ENCODE measurements at regions not wholly inside any gene's neighbourhood (a gene's known extent, or its start where the extent isn't known, plus 50 kb on each side); places are given as distances from the start of the nearest gene placed in this dataset.

DNA sequence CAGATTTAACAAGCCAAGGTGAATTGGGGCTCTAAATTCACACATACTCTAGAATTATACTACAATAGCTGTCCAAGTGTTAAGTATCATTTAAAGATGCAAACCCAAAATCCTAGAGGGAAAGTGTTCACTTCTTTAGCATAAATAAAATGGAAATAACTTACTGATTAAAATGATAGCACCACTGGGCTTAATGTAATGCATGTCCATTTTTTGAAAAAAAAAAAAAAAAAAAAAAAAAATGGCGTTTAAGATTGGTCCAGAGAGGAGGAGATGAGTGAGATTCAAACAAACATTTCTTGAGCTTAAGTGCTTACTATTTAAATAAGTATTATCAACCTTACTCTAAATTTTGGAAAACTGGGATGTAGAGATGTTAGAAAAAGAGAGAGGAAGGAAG, 251.5 kb upstream of the CWC22 start:
- ATAC-seq (no peak), DNase-seq (ENCODE audit: low read depth, low spot score) (no peak)
- intact Hi-C loops (cut with micrococcal nuclease; ENCODE audit: unreplicated experiment) (no loop called here), in situ Hi-C loops (cut with HindIII; ENCODE audit: low pct_unique_long_range_greater_than_20kb, low sequenced_read_pairs) (no loop called here)
- H3K9me3 ChIP-seq (ENCODE audit: control insufficient read depth, insufficient read depth, low read depth, low read length), result no peaks in the 10 kb centered on the region
- peak overlapping the region; percentile 60; the same call in 1 of the 2 replicates for H3K27ac ChIP-seq (ENCODE audit: low read length)
- BruUV-seq (replicated peaks), result no TSS peak
- no peaks in the 10 kb centered on the region for H3K4me1 ChIP-seq (ENCODE audit: control insufficient read depth, insufficient read depth, low read length)
- CTCF ChIA-PET, result no interaction called here
- no peak for TF ChIP-seq TCF7L2 (IDR thresholded peaks at IDR 0.05; ENCODE audit: low read depth, low read length)
- no peak for TF ChIP-seq SIN3A (IDR thresholded peaks at IDR 0.05; ENCODE audit: borderline replicate concordance, insufficient read depth, low read depth, low read length)
- TF ChIP-seq, protein P1, sequence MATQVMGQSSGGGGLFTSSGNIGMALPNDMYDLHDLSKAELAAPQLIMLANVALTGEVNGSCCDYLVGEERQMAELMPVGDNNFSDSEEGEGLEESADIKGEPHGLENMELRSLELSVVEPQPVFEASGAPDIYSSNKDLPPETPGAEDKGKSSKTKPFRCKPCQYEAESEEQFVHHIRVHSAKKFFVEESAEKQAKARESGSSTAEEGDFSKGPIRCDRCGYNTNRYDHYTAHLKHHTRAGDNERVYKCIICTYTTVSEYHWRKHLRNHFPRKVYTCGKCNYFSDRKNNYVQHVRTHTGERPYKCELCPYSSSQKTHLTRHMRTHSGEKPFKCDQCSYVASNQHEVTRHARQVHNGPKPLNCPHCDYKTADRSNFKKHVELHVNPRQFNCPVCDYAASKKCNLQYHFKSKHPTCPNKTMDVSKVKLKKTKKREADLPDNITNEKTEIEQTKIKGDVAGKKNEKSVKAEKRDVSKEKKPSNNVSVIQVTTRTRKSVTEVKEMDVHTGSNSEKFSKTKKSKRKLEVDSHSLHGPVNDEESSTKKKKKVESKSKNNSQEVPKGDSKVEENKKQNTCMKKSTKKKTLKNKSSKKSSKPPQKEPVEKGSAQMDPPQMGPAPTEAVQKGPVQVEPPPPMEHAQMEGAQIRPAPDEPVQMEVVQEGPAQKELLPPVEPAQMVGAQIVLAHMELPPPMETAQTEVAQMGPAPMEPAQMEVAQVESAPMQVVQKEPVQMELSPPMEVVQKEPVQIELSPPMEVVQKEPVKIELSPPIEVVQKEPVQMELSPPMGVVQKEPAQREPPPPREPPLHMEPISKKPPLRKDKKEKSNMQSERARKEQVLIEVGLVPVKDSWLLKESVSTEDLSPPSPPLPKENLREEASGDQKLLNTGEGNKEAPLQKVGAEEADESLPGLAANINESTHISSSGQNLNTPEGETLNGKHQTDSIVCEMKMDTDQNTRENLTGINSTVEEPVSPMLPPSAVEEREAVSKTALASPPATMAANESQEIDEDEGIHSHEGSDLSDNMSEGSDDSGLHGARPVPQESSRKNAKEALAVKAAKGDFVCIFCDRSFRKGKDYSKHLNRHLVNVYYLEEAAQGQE (IDR thresholded peaks at IDR 0.05; ENCODE audit: insufficient read depth in 1 of 2, low read depth in 2 of 2, low read length in 1 of 2), result no peak
- no peak for TF ChIP-seq POLR2AphosphoS5 (IDR thresholded peaks at IDR 0.05; ENCODE audit: low read depth, low read length)
- TF ChIP-seq, protein P2, sequence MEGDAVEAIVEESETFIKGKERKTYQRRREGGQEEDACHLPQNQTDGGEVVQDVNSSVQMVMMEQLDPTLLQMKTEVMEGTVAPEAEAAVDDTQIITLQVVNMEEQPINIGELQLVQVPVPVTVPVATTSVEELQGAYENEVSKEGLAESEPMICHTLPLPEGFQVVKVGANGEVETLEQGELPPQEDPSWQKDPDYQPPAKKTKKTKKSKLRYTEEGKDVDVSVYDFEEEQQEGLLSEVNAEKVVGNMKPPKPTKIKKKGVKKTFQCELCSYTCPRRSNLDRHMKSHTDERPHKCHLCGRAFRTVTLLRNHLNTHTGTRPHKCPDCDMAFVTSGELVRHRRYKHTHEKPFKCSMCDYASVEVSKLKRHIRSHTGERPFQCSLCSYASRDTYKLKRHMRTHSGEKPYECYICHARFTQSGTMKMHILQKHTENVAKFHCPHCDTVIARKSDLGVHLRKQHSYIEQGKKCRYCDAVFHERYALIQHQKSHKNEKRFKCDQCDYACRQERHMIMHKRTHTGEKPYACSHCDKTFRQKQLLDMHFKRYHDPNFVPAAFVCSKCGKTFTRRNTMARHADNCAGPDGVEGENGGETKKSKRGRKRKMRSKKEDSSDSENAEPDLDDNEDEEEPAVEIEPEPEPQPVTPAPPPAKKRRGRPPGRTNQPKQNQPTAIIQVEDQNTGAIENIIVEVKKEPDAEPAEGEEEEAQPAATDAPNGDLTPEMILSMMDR (IDR thresholded peaks at IDR 0.05), result no peak
- H3K27me3 ChIP-seq (ENCODE audit: control insufficient read depth, insufficient read depth, low read length), result no peaks in the 10 kb centered on the region
- no peak overlapping the region for H3K4me3 ChIP-seq (ENCODE audit: low read depth in 2 of 2, low read length in 2 of 2)
- no peaks in the 10 kb centered on the region for H3K36me3 ChIP-seq (ENCODE audit: control insufficient read depth, insufficient read depth, low read length)
- POLR2A ChIA-PET, result interaction anchor here (0.6 kb wide), 2 partner anchors 47 to 1736 kb away, joined by 4 to 16 read pairs; no protein-coding TSS in a partner anchor

- ChIA-PET CTCF (no interaction called here), POLR2A (interaction anchor here (0.6 kb wide), 1 partner anchor 46 kb away, joined by 4 read pairs; no protein-coding TSS in a partner anchor)
- intact Hi-C loops (cut with micrococcal nuclease; ENCODE audit: unreplicated experiment), result no loop called here
- no peak overlapping the region for H3K4me3 ChIP-seq (ENCODE audit: low read depth in 2 of 2, low read length in 2 of 2)
- in situ Hi-C loops (cut with HindIII; ENCODE audit: low pct_unique_long_range_greater_than_20kb, low sequenced_read_pairs), result no loop called here
- no peaks in the 10 kb centered on the region for H3K27me3 ChIP-seq (ENCODE audit: control insufficient read depth, insufficient read depth, low read length)
- no peaks in the 10 kb centered on the region for H3K36me3 ChIP-seq (ENCODE audit: control insufficient read depth, insufficient read depth, low read length)
- DNase-seq (ENCODE audit: low read depth, low spot score) (no peak), ATAC-seq (peak; percentile 74; the same call in 1 of the 2 replicates)
- no peaks in the 10 kb centered on the region for H3K9me3 ChIP-seq (ENCODE audit: control insufficient read depth, insufficient read depth, low read depth, low read length)
- no TSS peak for BruUV-seq (replicated peaks)
- no peaks in the 10 kb centered on the region for H3K4me1 ChIP-seq (ENCODE audit: control insufficient read depth, insufficient read depth, low read length)
- TF ChIP-seq TCF7L2 (IDR thresholded peaks at IDR 0.05; ENCODE audit: low read depth, low read length) (peak; percentile 97), SIN3A (IDR thresholded peaks at IDR 0.05; ENCODE audit: borderline replicate concordance, insufficient read depth, low read depth, low read length) (no peak), POLR2AphosphoS5 (IDR thresholded peaks at IDR 0.05; ENCODE audit: low read depth, low read length) (no peak)
- H3K27ac ChIP-seq (ENCODE audit: low read length), result no peak overlapping the region; the same call in 1 of the 2 replicates
Measured at GRCh38 chr2:180258041-180258537, 251.0 kb upstream of the CWC22 start.

DNA sequence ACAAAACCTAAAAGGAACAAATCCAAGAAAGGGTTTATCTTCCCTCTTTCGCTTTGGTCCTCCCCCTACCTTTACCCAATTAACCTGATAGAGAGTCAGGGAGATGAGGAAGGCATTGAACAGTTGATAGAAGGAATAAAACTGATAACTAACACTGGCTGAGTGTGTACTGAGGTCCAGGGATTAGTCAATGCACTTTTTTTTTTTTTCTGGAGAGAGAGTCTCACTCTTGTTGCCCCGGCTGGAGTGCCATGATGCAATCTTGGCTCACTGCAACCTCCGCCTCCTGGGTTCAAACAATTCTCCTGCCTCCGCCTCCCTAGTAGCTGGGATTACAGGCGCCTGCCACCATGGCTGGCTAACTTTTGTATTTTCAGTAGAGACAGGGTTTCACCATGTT, 250.2 kb upstream of the CWC22 start:
- DNase-seq (ENCODE audit: low read depth, low spot score) (no peak), ATAC-seq (no peak)
- TF ChIP-seq TCF7L2 (IDR thresholded peaks at IDR 0.05; ENCODE audit: low read depth, low read length) (no peak), POLR2AphosphoS5 (IDR thresholded peaks at IDR 0.05; ENCODE audit: low read depth, low read length) (no peak), SIN3A (IDR thresholded peaks at IDR 0.05; ENCODE audit: borderline replicate concordance, insufficient read depth, low read depth, low read length) (no peak)
- TF ChIP-seq, protein P2 (IDR thresholded peaks at IDR 0.05), result no peak
- TF ChIP-seq, protein P1 (IDR thresholded peaks at IDR 0.05; ENCODE audit: insufficient read depth in 1 of 2, low read depth in 2 of 2, low read length in 1 of 2), result no peak
- no peaks in the 10 kb centered on the region for H3K36me3 ChIP-seq (ENCODE audit: control insufficient read depth, insufficient read depth, low read length)
- no peaks in the 10 kb centered on the region for H3K27me3 ChIP-seq (ENCODE audit: control insufficient read depth, insufficient read depth, low read length)
- peak overlapping the region; percentile 4; the same call in 1 of the 2 replicates for H3K27ac ChIP-seq (ENCODE audit: low read length)
- H3K4me1 ChIP-seq (ENCODE audit: control insufficient read depth, insufficient read depth, low read length), result no peaks in the 10 kb centered on the region
- POLR2A ChIA-PET, result no interaction called here
- H3K4me3 ChIP-seq (ENCODE audit: low read depth in 2 of 2, low read length in 2 of 2), result no peak overlapping the region
- in situ Hi-C loops (cut with HindIII; ENCODE audit: low pct_unique_long_range_greater_than_20kb, low sequenced_read_pairs), result no loop called here
- no TSS peak for BruUV-seq (replicated peaks)
- H3K9me3 ChIP-seq (ENCODE audit: control insufficient read depth, insufficient read depth, low read depth, low read length), result no peaks in the 10 kb centered on the region
- intact Hi-C loops (cut with micrococcal nuclease; ENCODE audit: unreplicated experiment), result no loop called here
- CTCF ChIA-PET, result no interaction called here
